Neural progenitor cell (in vitro differentiated cells): ENCODE measurements at regions not wholly inside any gene's neighbourhood (a gene's known extent, or its start where the extent isn't known, plus 50 kb on each side); places are given as distances from the start of the nearest gene placed in this dataset.

ENCODE experiments used
- DNase-seq: peaks from one replicate; pipeline ENCODE4 v3.0.0-alpha.2; 2016; ENCODE audit warnings: low spot score
- H2AFZ ChIP-seq: fragments of 200-600 bp; sonication (generic); replicated peaks from 2 replicates; pipeline ENCODE4 v1.6.1; 2016; ENCODE audit warnings: antibody characterized with exemption
- H3F3A ChIP-seq: fragments of 200-600 bp; sonication (generic); 2 replicates; pipeline ENCODE4 v1.6.1; 2016; ENCODE audit warnings: antibody characterized with exemption, low read depth
- H3K27ac ChIP-seq: fragments of 200-600 bp; sonication (generic); 2 replicates; pipeline ENCODE4 v1.5.1; 2016; ENCODE audit warnings: mild to moderate bottlenecking
- H3K27me3 ChIP-seq: fragments of 200-600 bp; sonication (generic); 2 replicates; pipeline ENCODE4 v1.6.1; 2016; ENCODE audit warnings: mild to moderate bottlenecking, moderate library complexity
- H3K36me3 ChIP-seq: fragments of 200-600 bp; sonication (generic); 2 replicates; pipeline ENCODE4 v1.5.1; 2016
- H3K4me1 ChIP-seq: fragments of 200-600 bp; sonication (generic); 2 replicates; pipeline ENCODE4 v1.6.1; 2016; ENCODE audit warnings: mixed run types
- H3K4me2 ChIP-seq: fragments of 200-600 bp; sonication (generic); 2 replicates; pipeline ENCODE4 v1.6.1; 2016
- H3K4me3 ChIP-seq: fragments of 200-600 bp; sonication (generic); 2 replicates; pipeline ENCODE4 v1.5.1; 2016
- H3K79me2 ChIP-seq: fragments of 200-600 bp; sonication (generic); 2 replicates; pipeline ENCODE4 v1.6.1; 2016; ENCODE audit warnings: low read depth
- H3K9ac ChIP-seq: fragments of 200-600 bp; sonication (generic); 2 replicates; pipeline ENCODE4 v1.6.1; 2016
- H3K9me3 ChIP-seq: fragments of 200-600 bp; sonication (generic); 2 replicates; pipeline ENCODE4 v1.5.1; 2016; ENCODE audit warnings: low read depth
- H4K20me1 ChIP-seq: fragments of 200-600 bp; sonication (generic); 2 replicates; pipeline ENCODE4 v1.6.1; 2016; ENCODE audit warnings: low read depth
- H3K27ac Mint-ChIP-seq: 3 replicates; pipeline ENCODE4 v1.8.0; 2021; ENCODE audit warnings: mixed read lengths
- H3K27me3 Mint-ChIP-seq: 2 replicates; pipeline ENCODE4 v1.8.0; 2022; ENCODE audit warnings: low read depth, mild to moderate bottlenecking, inconsistent platforms, moderate library complexity, mixed read lengths; ENCODE audit not compliant: insufficient read depth
- H3K36me3 Mint-ChIP-seq: 3 replicates; pipeline ENCODE4 v1.8.0; 2021; ENCODE audit warnings: mixed read lengths
- H3K4me1 Mint-ChIP-seq: 3 replicates; pipeline ENCODE4 v1.8.0; 2021; ENCODE audit warnings: mixed read lengths
- H3K4me3 Mint-ChIP-seq: 3 replicates; pipeline ENCODE4 v1.8.0; 2021; ENCODE audit warnings: mild to moderate bottlenecking, moderate library complexity, mixed read lengths
- H3K9me3 Mint-ChIP-seq: 3 replicates; pipeline ENCODE4 v1.8.0; 2020; ENCODE audit warnings: mixed read lengths
- EZH2 ChIP-seq: fragments of 200-600 bp; sonication (generic); IDR thresholded peaks from 2 replicates; pipeline ENCODE4 v1.6.1; 2017; ENCODE audit warnings: antibody characterized with exemption, mild to moderate bottlenecking, moderate library complexity
- EZH2phosphoT487 ChIP-seq: fragments of 200-600 bp; sonication (generic); IDR thresholded peaks from 2 replicates; pipeline ENCODE4 v1.6.1; 2017; ENCODE audit warnings: antibody characterized with exemption
- TF ChIP-seq, protein P1 (sequence below): fragments of 200-600 bp; sonication (generic); IDR thresholded peaks from 2 replicates; pipeline ENCODE4 v1.5.1; 2017; ENCODE audit warnings: antibody characterized with exemption, mild to moderate bottlenecking

- H3K4me1 Mint-ChIP-seq = no peaks in the 10 kb centered on the region
- H3K4me3 ChIP-seq = no peak overlapping the region
- no peak overlapping the region for H3K27ac Mint-ChIP-seq
Observed at GRCh38 chr6:138643210-138643609, 130.4 kb upstream of the CCDC28A start.

DNA sequence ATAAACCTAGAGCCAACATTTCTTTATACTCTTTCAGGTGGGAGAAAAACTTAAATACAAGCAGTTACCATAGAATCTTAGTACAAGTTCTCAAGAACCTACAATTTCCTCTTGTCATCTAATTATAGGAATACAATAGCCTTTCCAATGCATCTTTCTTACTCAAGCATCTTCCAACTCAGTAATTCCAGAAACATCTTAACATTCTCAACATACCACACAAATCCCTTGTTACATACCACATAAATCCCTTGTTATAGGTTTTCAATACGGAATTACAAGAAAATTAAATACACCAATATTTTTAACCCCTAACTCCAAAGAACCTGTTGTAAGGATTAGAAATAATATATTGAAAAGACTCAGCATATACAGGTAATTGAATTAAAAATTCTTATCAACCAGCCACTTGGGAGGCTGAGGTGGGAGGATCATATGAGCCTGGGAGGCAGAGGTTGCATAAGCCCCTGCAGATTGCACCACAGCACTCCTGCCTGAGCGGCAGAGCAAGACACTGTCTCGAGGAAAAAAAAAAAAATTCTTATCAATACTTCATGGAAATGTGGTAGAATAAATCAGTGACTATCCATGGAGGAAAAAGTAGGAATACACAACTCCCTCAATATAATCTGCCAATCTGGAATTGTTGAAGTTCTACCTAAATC lies 127.5 kb upstream of the CCDC28A start:
- no peak overlapping the region for H3K4me3 Mint-ChIP-seq
- Histone ChIP-seq H3K9me3 (no peaks in the 10 kb centered on the region), H3K27ac (no peak overlapping the region), H2AFZ (no peak overlapping the region), H3K4me2 (no peak overlapping the region), H3K79me2 (no peaks in the 10 kb centered on the region), H3F3A (peaks cover 3% of the 10 kb centered on the region), H3K27me3 (no peaks in the 10 kb centered on the region), H3K4me3 (no peak overlapping the region), H3K36me3 (no peaks in the 10 kb centered on the region), H4K20me1 (no peaks in the 10 kb centered on the region), H3K9ac (no peak overlapping the region), H3K4me1 (peaks cover 6% of the 10 kb centered on the region)
- TF ChIP-seq EZH2phosphoT487 (no peak), EZH2 (no peak)
- TF ChIP-seq, protein P1, sequence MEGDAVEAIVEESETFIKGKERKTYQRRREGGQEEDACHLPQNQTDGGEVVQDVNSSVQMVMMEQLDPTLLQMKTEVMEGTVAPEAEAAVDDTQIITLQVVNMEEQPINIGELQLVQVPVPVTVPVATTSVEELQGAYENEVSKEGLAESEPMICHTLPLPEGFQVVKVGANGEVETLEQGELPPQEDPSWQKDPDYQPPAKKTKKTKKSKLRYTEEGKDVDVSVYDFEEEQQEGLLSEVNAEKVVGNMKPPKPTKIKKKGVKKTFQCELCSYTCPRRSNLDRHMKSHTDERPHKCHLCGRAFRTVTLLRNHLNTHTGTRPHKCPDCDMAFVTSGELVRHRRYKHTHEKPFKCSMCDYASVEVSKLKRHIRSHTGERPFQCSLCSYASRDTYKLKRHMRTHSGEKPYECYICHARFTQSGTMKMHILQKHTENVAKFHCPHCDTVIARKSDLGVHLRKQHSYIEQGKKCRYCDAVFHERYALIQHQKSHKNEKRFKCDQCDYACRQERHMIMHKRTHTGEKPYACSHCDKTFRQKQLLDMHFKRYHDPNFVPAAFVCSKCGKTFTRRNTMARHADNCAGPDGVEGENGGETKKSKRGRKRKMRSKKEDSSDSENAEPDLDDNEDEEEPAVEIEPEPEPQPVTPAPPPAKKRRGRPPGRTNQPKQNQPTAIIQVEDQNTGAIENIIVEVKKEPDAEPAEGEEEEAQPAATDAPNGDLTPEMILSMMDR = no peak
- H3K9me3 Mint-ChIP-seq = no peaks in the 10 kb centered on the region
- H3K27me3 Mint-ChIP-seq = peaks cover 2% of the 10 kb centered on the region
- H3K4me1 Mint-ChIP-seq = no peaks in the 10 kb centered on the region
- DNase-seq = no peak
- no peak overlapping the region for H3K27ac Mint-ChIP-seq
- H3K36me3 Mint-ChIP-seq = peaks cover 3% of the 10 kb centered on the region

More at GRCh38 chr6:138643210-138643609, 130.4 kb upstream of the CCDC28A start:
- H3K36me3 Mint-ChIP-seq = no peaks in the 10 kb centered on the region
- Histone ChIP-seq H3K9ac (no peak overlapping the region), H3K27me3 (no peaks in the 10 kb centered on the region), H3F3A (peaks cover 3% of the 10 kb centered on the region), H3K4me2 (no peak overlapping the region), H3K27ac (no peak overlapping the region), H3K79me2 (no peaks in the 10 kb centered on the region), H4K20me1 (no peaks in the 10 kb centered on the region), H3K36me3 (no peaks in the 10 kb centered on the region), H3K9me3 (no peaks in the 10 kb centered on the region), H2AFZ (no peak overlapping the region), H3K4me1 (peaks cover 6% of the 10 kb centered on the region)
- TF ChIP-seq EZH2 (no peak), EZH2phosphoT487 (no peak)
- TF ChIP-seq, protein P1 = no peak
- H3K27me3 Mint-ChIP-seq = peaks cover 2% of the 10 kb centered on the region
- H3K4me3 Mint-ChIP-seq = no peak overlapping the region
- DNase-seq = no peak
- H3K9me3 Mint-ChIP-seq = no peaks in the 10 kb centered on the region

- H3K27ac ChIP-seq = no peak overlapping the region
- H3K9ac ChIP-seq = no peak overlapping the region
- H4K20me1 ChIP-seq = no peaks in the 10 kb centered on the region
- Mint-ChIP-seq H3K27me3 (peaks cover 2% of the 10 kb centered on the region), H3K4me3 (no peak overlapping the region), H3K9me3 (no peaks in the 10 kb centered on the region), H3K4me1 (no peaks in the 10 kb centered on the region), H3K27ac (no peak overlapping the region), H3K36me3 (peaks cover 3% of the 10 kb centered on the region)
- TF ChIP-seq EZH2phosphoT487 = no peak
- no peak for TF ChIP-seq EZH2
- TF ChIP-seq, protein P1 = no peak
- no peak overlapping the region for H3K4me3 ChIP-seq
- peaks cover 3% of the 10 kb centered on the region for H3F3A ChIP-seq
- no peak overlapping the region for H2AFZ ChIP-seq
- H3K27me3 ChIP-seq = no peaks in the 10 kb centered on the region
- no peaks in the 10 kb centered on the region for H3K79me2 ChIP-seq
- no peaks in the 10 kb centered on the region for H3K36me3 ChIP-seq
- no peak for DNase-seq
- peaks cover 6% of the 10 kb centered on the region for H3K4me1 ChIP-seq
- H3K9me3 ChIP-seq = no peaks in the 10 kb centered on the region
- H3K4me2 ChIP-seq = no peak overlapping the region
Observed at GRCh38 chr6:138647006-138647405, 126.6 kb upstream of the CCDC28A start.
